ENCODE measurements at regions not wholly inside any gene's neighbourhood (a gene's known extent, or its start where the extent isn't known, plus 50 kb on each side); places are given as distances from the start of the nearest gene placed in this dataset.

- POLR2A ChIA-PET (ENCODE audit: low non-redundant PET): no interaction called here
- no peaks in the 10 kb centered on the region for H3K4me1 ChIP-seq (ENCODE audit: insufficient read depth, low read length, poor library complexity, severe bottlenecking)
- no TSS peak for BruUV-seq (replicated peaks)
- intact Hi-C loops (cut with micrococcal nuclease; ENCODE audit: unreplicated experiment): no loop called here
- TF ChIP-seq CTCF (conservative IDR thresholded peaks at IDR 0.05; ENCODE audit: low read depth, low read length) (no peak), EZH2 (IDR thresholded peaks at IDR 0.05; ENCODE audit: borderline replicate concordance, low read depth, low read length, poor library complexity, severe bottlenecking) (no peak)
- no peak for DNase-seq (ENCODE audit: low spot score)
- no peaks in the 10 kb centered on the region for H3K27me3 ChIP-seq (replicated peaks; ENCODE audit: insufficient read depth, low read depth, low read length, poor library complexity)
- no peak overlapping the region for H3K4me3 ChIP-seq (ENCODE audit: low read depth, low read length, poor library complexity, severe bottlenecking)
- H3K9me3 ChIP-seq (ENCODE audit: low read depth, low read length, poor library complexity, severe bottlenecking): no peaks in the 10 kb centered on the region
- H3K36me3 ChIP-seq (ENCODE audit: insufficient read depth, low read length, poor library complexity, severe bottlenecking): no peaks in the 10 kb centered on the region
- CTCF ChIA-PET: no interaction called here
- H3K27ac ChIP-seq (ENCODE audit: low read depth, low read length, poor library complexity, severe bottlenecking): no peak overlapping the region
These were observed 277.8 kb upstream of the SOX9 start for GRCh38 chr17:71842986-71843385.

- Histone ChIP-seq H3K9me3 (ENCODE audit: low read depth, low read length, poor library complexity, severe bottlenecking) (no peaks in the 10 kb centered on the region), H3K36me3 (ENCODE audit: insufficient read depth, low read length, poor library complexity, severe bottlenecking) (no peaks in the 10 kb centered on the region), H3K27me3 (replicated peaks; ENCODE audit: insufficient read depth, low read depth, low read length, poor library complexity) (no peaks in the 10 kb centered on the region), H3K4me1 (ENCODE audit: insufficient read depth, low read length, poor library complexity, severe bottlenecking) (no peaks in the 10 kb centered on the region), H3K4me3 (ENCODE audit: low read depth, low read length, poor library complexity, severe bottlenecking) (no peak overlapping the region), H3K27ac (ENCODE audit: low read depth, low read length, poor library complexity, severe bottlenecking) (no peak overlapping the region)
- intact Hi-C loops (cut with micrococcal nuclease; ENCODE audit: unreplicated experiment): no loop called here
- no peak for TF ChIP-seq EZH2 (IDR thresholded peaks at IDR 0.05; ENCODE audit: borderline replicate concordance, low read depth, low read length, poor library complexity, severe bottlenecking)
- TF ChIP-seq CTCF (conservative IDR thresholded peaks at IDR 0.05; ENCODE audit: low read depth, low read length): no peak
- ChIA-PET POLR2A (ENCODE audit: low non-redundant PET) (no interaction called here), CTCF (no interaction called here)
- no TSS peak for BruUV-seq (replicated peaks)
- DNase-seq (ENCODE audit: low spot score): no peak
These were observed 275.5 kb upstream of the SOX9 start for GRCh38 chr17:71845337-71845736.

- TF ChIP-seq CTCF (conservative IDR thresholded peaks at IDR 0.05; ENCODE audit: low read depth, low read length): no peak
- no peak for TF ChIP-seq EZH2 (IDR thresholded peaks at IDR 0.05; ENCODE audit: borderline replicate concordance, low read depth, low read length, poor library complexity, severe bottlenecking)
- CTCF ChIA-PET: no interaction called here
- intact Hi-C loops (cut with micrococcal nuclease; ENCODE audit: unreplicated experiment): no loop called here
- POLR2A ChIA-PET (ENCODE audit: low non-redundant PET): no interaction called here
- Histone ChIP-seq H3K27ac (ENCODE audit: low read depth, low read length, poor library complexity, severe bottlenecking) (no peak overlapping the region), H3K27me3 (replicated peaks; ENCODE audit: insufficient read depth, low read depth, low read length, poor library complexity) (no peaks in the 10 kb centered on the region), H3K4me3 (ENCODE audit: low read depth, low read length, poor library complexity, severe bottlenecking) (no peak overlapping the region), H3K4me1 (ENCODE audit: insufficient read depth, low read length, poor library complexity, severe bottlenecking) (no peaks in the 10 kb centered on the region), H3K9me3 (ENCODE audit: low read depth, low read length, poor library complexity, severe bottlenecking) (no peaks in the 10 kb centered on the region), H3K36me3 (ENCODE audit: insufficient read depth, low read length, poor library complexity, severe bottlenecking) (no peaks in the 10 kb centered on the region)
- no TSS peak for BruUV-seq (replicated peaks)
- no peak for DNase-seq (ENCODE audit: low spot score)
These were observed 274.2 kb upstream of the SOX9 start for GRCh38 chr17:71846561-71847110.
